ENCODE measurements at regions not wholly inside any gene's neighbourhood (a gene's known extent, or its start where the extent isn't known, plus 50 kb on each side); places are given as distances from the start of the nearest gene placed in this dataset.

GRCh38 chr12:104399740-104400612, 56.8 kb upstream of the CHST11 start:
- Mint-ChIP-seq H3K4me3 (ENCODE audit: unreplicated experiment) (no peak overlapping the region), H3K9me3 (ENCODE audit: unreplicated experiment) (peaks cover 7% of the 10 kb centered on the region), H3K4me1 (ENCODE audit: unreplicated experiment) (no peaks in the 10 kb centered on the region), H3K27me3 (ENCODE audit: unreplicated experiment) (no peaks in the 10 kb centered on the region), H3K27ac (ENCODE audit: unreplicated experiment) (no peak overlapping the region), H3K36me3 (ENCODE audit: unreplicated experiment) (peaks cover 4% of the 10 kb centered on the region)
- no peak for TF ChIP-seq CTCF (IDR thresholded peaks at IDR 0.05)
- peak; percentile 51 for DNase-seq (ENCODE audit: extremely low spot score, unreplicated experiment)

- Mint-ChIP-seq H3K36me3 (ENCODE audit: unreplicated experiment) (peaks cover 4% of the 10 kb centered on the region), H3K9me3 (ENCODE audit: unreplicated experiment) (peaks cover 7% of the 10 kb centered on the region), H3K4me1 (ENCODE audit: unreplicated experiment) (no peaks in the 10 kb centered on the region), H3K4me3 (ENCODE audit: unreplicated experiment) (no peak overlapping the region), H3K27me3 (ENCODE audit: unreplicated experiment) (no peaks in the 10 kb centered on the region), H3K27ac (ENCODE audit: unreplicated experiment) (no peak overlapping the region)
- no peak for DNase-seq (ENCODE audit: extremely low spot score, unreplicated experiment)
- TF ChIP-seq CTCF (IDR thresholded peaks at IDR 0.05), result no peak
Observed at GRCh38 chr12:104402630-104403029, 54.1 kb upstream of the CHST11 start.

GRCh38 chr12:104404781-104405180, 52.0 kb upstream of the CHST11 start:
- H3K27ac Mint-ChIP-seq (ENCODE audit: unreplicated experiment), result no peak overlapping the region
- no peak overlapping the region for H3K4me3 Mint-ChIP-seq (ENCODE audit: unreplicated experiment)
- H3K36me3 Mint-ChIP-seq (ENCODE audit: unreplicated experiment), result peaks cover 2% of the 10 kb centered on the region
- H3K27me3 Mint-ChIP-seq (ENCODE audit: unreplicated experiment), result no peaks in the 10 kb centered on the region
- H3K4me1 Mint-ChIP-seq (ENCODE audit: unreplicated experiment), result no peaks in the 10 kb centered on the region
- no peak for DNase-seq (ENCODE audit: extremely low spot score, unreplicated experiment)
- no peak for TF ChIP-seq CTCF (IDR thresholded peaks at IDR 0.05)
- peaks cover 7% of the 10 kb centered on the region for H3K9me3 Mint-ChIP-seq (ENCODE audit: unreplicated experiment)

GRCh38 chr12:104406164-104406563, 50.6 kb upstream of the CHST11 start:
- H3K27me3 Mint-ChIP-seq (ENCODE audit: unreplicated experiment), result no peaks in the 10 kb centered on the region
- H3K4me3 Mint-ChIP-seq (ENCODE audit: unreplicated experiment), result no peak overlapping the region
- no peaks in the 10 kb centered on the region for H3K9me3 Mint-ChIP-seq (ENCODE audit: unreplicated experiment)
- DNase-seq (ENCODE audit: extremely low spot score, unreplicated experiment), result no peak
- no peak for TF ChIP-seq CTCF (IDR thresholded peaks at IDR 0.05)
- H3K27ac Mint-ChIP-seq (ENCODE audit: unreplicated experiment), result no peak overlapping the region
- no peaks in the 10 kb centered on the region for H3K4me1 Mint-ChIP-seq (ENCODE audit: unreplicated experiment)
- H3K36me3 Mint-ChIP-seq (ENCODE audit: unreplicated experiment), result no peaks in the 10 kb centered on the region

All from osteocyte (in vitro differentiated cells).